SK-N-SH (cell line): ENCODE measurements at regions not wholly inside any gene's neighbourhood (a gene's known extent, or its start where the extent isn't known, plus 50 kb on each side); places are given as distances from the start of the nearest gene placed in this dataset.

Experiments
- CTCF ChIA-PET: fragments of 300-600, 350-600 bp; formaldehyde crosslinking; extraction: SDS; loops from one replicate; lab custom pipeline; 2021; lab: Yijun Ruan, JAX
- POLR2A ChIA-PET: fragments of 350-600 bp; sonication (Branson Sonifier 250); formaldehyde crosslinking; extraction: SDS; loops from one replicate; lab custom pipeline; 2020; ENCODE audit warnings: antibody characterized with exemption, inconsistent platforms; lab: Yijun Ruan, JAX
- DNase-seq: peaks from one replicate; pipeline ENCODE4 v3.0.0; 2012
- H2AFZ ChIP-seq: fragments of 200-600 bp; sonication (generic); 2 replicates; pipeline ENCODE4 v1.8.1; 2016; ENCODE audit warnings: antibody characterized with exemption, mild to moderate bottlenecking, low read depth
- H3F3A ChIP-seq: fragments of 200-600 bp; sonication (generic); replicated peaks from 2 replicates; pipeline ENCODE3; 2016; ENCODE audit warnings: antibody characterized with exemption, mild to moderate bottlenecking; ENCODE audit not compliant: insufficient read depth
- H3K27ac ChIP-seq, 2 experiments: fragments of 200-500 bp in 1 of 2; fragments of 200-600 bp in 1 of 2; sonication (Bioruptor generic) in 1 of 2; sonication (generic), shearing (Covaris generic) in 1 of 2; 2 replicates each; pipeline versions ENCODE4 v1.5.1 to v1.6.1; 2014 to 2016; ENCODE audit warnings: low read depth in 2 of 2, inconsistent platforms in 1 of 2, low read length in 1 of 2, mild to moderate bottlenecking in 1 of 2, mixed read lengths in 1 of 2
- H3K27me3 ChIP-seq: fragments of 200-600 bp; sonication (generic), shearing (Covaris generic); 2 replicates; pipeline ENCODE4 v1.6.1; 2016; ENCODE audit warnings: mixed run types; ENCODE audit not compliant: insufficient read depth
- H3K36me3 ChIP-seq, 2 experiments: fragments of 200-500 bp in 1 of 2; fragments of 200-600 bp in 1 of 2; sonication (Bioruptor generic) in 1 of 2; sonication (generic) in 1 of 2; replicated peaks in 1 of 2; 2 replicates each; pipeline versions ENCODE3 to v1.5.1; 2014 to 2016; ENCODE audit warnings: low read length in 1 of 2, mild to moderate bottlenecking in 1 of 2; ENCODE audit not compliant: insufficient read depth in 2 of 2, control insufficient read depth in 1 of 2
- H3K4me1 ChIP-seq, 2 experiments: fragments of 200-500 bp in 1 of 2; fragments of 200-600 bp in 1 of 2; sonication (Bioruptor generic) in 1 of 2; sonication (generic), shearing (Covaris generic) in 1 of 2; 2 replicates each; pipeline versions ENCODE4 v1.5.1 to v1.6.1; 2014 to 2016; ENCODE audit warnings: low read depth in 1 of 2, low read length in 1 of 2, mixed run types in 1 of 2; ENCODE audit not compliant: insufficient read depth in 2 of 2, control insufficient read depth in 1 of 2
- H3K4me2 ChIP-seq: fragments of 200-600 bp; sonication (generic), shearing (Covaris generic); 2 replicates; pipeline ENCODE4 v1.6.1; 2017; ENCODE audit warnings: mixed run types
- H3K4me3 ChIP-seq, 2 experiments: fragments of 200-500 bp in 1 of 2; fragments of 200-600 bp in 1 of 2; sonication (Bioruptor generic) in 1 of 2; sonication (generic), shearing (Covaris generic) in 1 of 2; 2 replicates each; pipeline versions ENCODE4 v1.5.1 to v1.8.1; 2014 to 2016; ENCODE audit warnings: low read depth in 2 of 2, inconsistent platforms in 1 of 2, low read length in 1 of 2, mild to moderate bottlenecking in 1 of 2, mixed read lengths in 1 of 2, moderate library complexity in 1 of 2
- H3K79me2 ChIP-seq: fragments of 200-600 bp; sonication (generic); 2 replicates; pipeline ENCODE4 v1.8.1; 2017; ENCODE audit warnings: mild to moderate bottlenecking; ENCODE audit not compliant: insufficient read depth
- H3K9ac ChIP-seq: fragments of 200-600 bp; sonication (generic); 2 replicates; pipeline ENCODE4 v1.6.1; 2017; ENCODE audit warnings: mixed run types
- H3K9me2 ChIP-seq: fragments of 200-600 bp; sonication (generic); 2 replicates; pipeline ENCODE4 v1.6.1; 2017; ENCODE audit warnings: mixed run types
- H3K9me3 ChIP-seq: fragments of 200-600 bp; sonication (generic); 2 replicates; pipeline ENCODE4 v1.6.1; 2017; ENCODE audit warnings: mixed run types, mild to moderate bottlenecking, moderate library complexity
- H4K20me1 ChIP-seq: fragments of 200-600 bp; sonication (generic); 2 replicates; pipeline ENCODE4 v1.6.1; 2017; ENCODE audit warnings: mild to moderate bottlenecking, mixed run types; ENCODE audit not compliant: insufficient read depth
- CHD2 ChIP-seq: fragments of 150-350 bp; IDR thresholded peaks from 2 replicates; pipeline ENCODE4 v1.6.1; 2018; ENCODE audit warnings: low read length; ENCODE audit not compliant: partially characterized antibody
- ELF1 ChIP-seq: IDR thresholded peaks from 2 replicates; pipeline ENCODE4 v1.4.0; 2012
- FOSL2 ChIP-seq: IDR thresholded peaks from 2 replicates; pipeline ENCODE4 v1.4.0; 2012; ENCODE audit warnings: low read depth, mild to moderate bottlenecking, moderate library complexity, borderline replicate concordance
- FOXJ3 ChIP-seq: sonication (generic); formaldehyde crosslinking; IDR thresholded peaks from 2 replicates; pipeline ENCODE4 v1.5.1; 2020; ENCODE audit warnings: mild to moderate bottlenecking, missing genetic modification reagents
- JUND ChIP-seq: IDR thresholded peaks from 2 replicates; pipeline ENCODE4 v1.4.0; 2012
- MXI1 ChIP-seq: IDR thresholded peaks from 2 replicates; pipeline ENCODE4 v1.6.1; 2012; ENCODE audit warnings: mild to moderate bottlenecking, low read depth, low read length, improper control_type of control experiment
- NFIC ChIP-seq: IDR thresholded peaks from 2 replicates; pipeline ENCODE4 v1.4.0; 2012; ENCODE audit warnings: borderline replicate concordance
- NRF1 ChIP-seq: IDR thresholded peaks from 2 replicates; pipeline ENCODE4 v1.6.1; 2012; ENCODE audit warnings: low read depth, mild to moderate bottlenecking, low read length
- POLR2AphosphoS5 ChIP-seq: IDR thresholded peaks from 2 replicates; pipeline ENCODE4 v1.6.1; 2012; ENCODE audit warnings: low read depth, low read length
- RXRA ChIP-seq: IDR thresholded peaks from 2 replicates; pipeline ENCODE4 v1.4.0; 2012; ENCODE audit warnings: low read depth, mild to moderate bottlenecking, borderline replicate concordance
- SMC3 ChIP-seq: IDR thresholded peaks from 2 replicates; pipeline ENCODE4 v1.6.1; 2012; ENCODE audit warnings: low read depth, low read length, improper control_type of control experiment
- TAF1 ChIP-seq: IDR thresholded peaks from 2 replicates; pipeline ENCODE4 v1.6.1; 2012; ENCODE audit warnings: low read depth, mild to moderate bottlenecking, low read length, moderate library complexity, borderline replicate concordance
- TCF12 ChIP-seq: IDR thresholded peaks from 2 replicates; pipeline ENCODE4 v1.4.0; 2012
- TEAD4 ChIP-seq: IDR thresholded peaks from 2 replicates; pipeline ENCODE4 v1.4.0; 2012; ENCODE audit warnings: mild to moderate bottlenecking, borderline replicate concordance; ENCODE audit not compliant: insufficient read depth
- TF ChIP-seq, protein P1 (sequence below): IDR thresholded peaks from 2 replicates; pipeline ENCODE4 v1.4.0; 2012; ENCODE audit warnings: low read depth
- TF ChIP-seq, protein P2 (sequence below): IDR thresholded peaks from 2 replicates; pipeline ENCODE4 v1.4.0; 2012; ENCODE audit warnings: low read depth, borderline replicate concordance
- TF ChIP-seq, protein P3 (sequence below): IDR thresholded peaks from 2 replicates; pipeline ENCODE4 v1.6.1; 2012; ENCODE audit warnings: mild to moderate bottlenecking, low read depth, low read length, moderate library complexity

DNA sequence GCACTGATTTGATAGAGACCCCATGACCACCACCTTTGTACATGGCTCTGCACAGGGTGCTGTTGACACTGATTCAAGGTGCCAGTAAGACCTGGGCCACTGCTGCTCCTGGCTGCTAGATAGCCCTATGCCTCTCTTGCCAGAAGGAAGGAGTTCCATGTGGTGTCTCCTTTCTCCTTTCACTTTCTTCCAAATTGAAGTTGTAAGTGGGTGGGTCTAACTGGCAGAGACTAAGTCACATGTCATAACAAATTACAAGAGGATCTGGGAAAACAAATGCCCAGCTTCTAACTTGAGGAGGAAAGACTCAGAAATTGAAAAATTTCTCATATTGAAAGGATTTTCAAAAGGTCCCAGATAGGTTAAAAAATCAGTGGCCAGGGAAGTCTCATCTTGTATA, 116.8 kb downstream of the TFAP2B start:
- Histone ChIP-seq H3K79me2 (no peaks in the 10 kb centered on the region), H3F3A (no peaks in the 10 kb centered on the region), H2AFZ (no peak overlapping the region), H4K20me1 (no peaks in the 10 kb centered on the region), H3K9me2 (no peaks in the 10 kb centered on the region), H3K4me3 (no peak overlapping the region), H3K27me3 (no peaks in the 10 kb centered on the region), H3K36me3 (no peaks in the 10 kb centered on the region), H3K4me2 (no peak overlapping the region), H3K27ac (peak overlapping the region in 1 of 2 experiments; percentile 98; a peak in 3 of 4 replicates), H3K4me1 (peaks cover 0 to 21% of the 10 kb centered on the region in 2 experiments; a peak in 3 of 4 replicates), H3K9ac (no peak overlapping the region), H3K9me3 (no peaks in the 10 kb centered on the region)
- no peak for TF ChIP-seq TAF1
- TF ChIP-seq MXI1, result no peak
- TF ChIP-seq, protein P1, sequence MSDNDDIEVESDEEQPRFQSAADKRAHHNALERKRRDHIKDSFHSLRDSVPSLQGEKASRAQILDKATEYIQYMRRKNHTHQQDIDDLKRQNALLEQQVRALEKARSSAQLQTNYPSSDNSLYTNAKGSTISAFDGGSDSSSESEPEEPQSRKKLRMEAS, result no peak
- no peak for TF ChIP-seq JUND
- TF ChIP-seq POLR2AphosphoS5, result no peak
- TF ChIP-seq SMC3, result no peak
- no peak for TF ChIP-seq TCF12
- TF ChIP-seq, protein P2, sequence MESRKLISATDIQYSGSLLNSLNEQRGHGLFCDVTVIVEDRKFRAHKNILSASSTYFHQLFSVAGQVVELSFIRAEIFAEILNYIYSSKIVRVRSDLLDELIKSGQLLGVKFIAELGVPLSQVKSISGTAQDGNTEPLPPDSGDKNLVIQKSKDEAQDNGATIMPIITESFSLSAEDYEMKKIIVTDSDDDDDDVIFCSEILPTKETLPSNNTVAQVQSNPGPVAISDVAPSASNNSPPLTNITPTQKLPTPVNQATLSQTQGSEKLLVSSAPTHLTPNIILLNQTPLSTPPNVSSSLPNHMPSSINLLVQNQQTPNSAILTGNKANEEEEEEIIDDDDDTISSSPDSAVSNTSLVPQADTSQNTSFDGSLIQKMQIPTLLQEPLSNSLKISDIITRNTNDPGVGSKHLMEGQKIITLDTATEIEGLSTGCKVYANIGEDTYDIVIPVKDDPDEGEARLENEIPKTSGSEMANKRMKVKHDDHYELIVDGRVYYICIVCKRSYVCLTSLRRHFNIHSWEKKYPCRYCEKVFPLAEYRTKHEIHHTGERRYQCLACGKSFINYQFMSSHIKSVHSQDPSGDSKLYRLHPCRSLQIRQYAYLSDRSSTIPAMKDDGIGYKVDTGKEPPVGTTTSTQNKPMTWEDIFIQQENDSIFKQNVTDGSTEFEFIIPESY, result no peak
- TF ChIP-seq RXRA, result no peak
- TF ChIP-seq ELF1, result no peak
- TF ChIP-seq NFIC, result no peak
- TF ChIP-seq CHD2, result no peak
- no peak for TF ChIP-seq NRF1
- no peak for TF ChIP-seq FOSL2
- TF ChIP-seq, protein P3, sequence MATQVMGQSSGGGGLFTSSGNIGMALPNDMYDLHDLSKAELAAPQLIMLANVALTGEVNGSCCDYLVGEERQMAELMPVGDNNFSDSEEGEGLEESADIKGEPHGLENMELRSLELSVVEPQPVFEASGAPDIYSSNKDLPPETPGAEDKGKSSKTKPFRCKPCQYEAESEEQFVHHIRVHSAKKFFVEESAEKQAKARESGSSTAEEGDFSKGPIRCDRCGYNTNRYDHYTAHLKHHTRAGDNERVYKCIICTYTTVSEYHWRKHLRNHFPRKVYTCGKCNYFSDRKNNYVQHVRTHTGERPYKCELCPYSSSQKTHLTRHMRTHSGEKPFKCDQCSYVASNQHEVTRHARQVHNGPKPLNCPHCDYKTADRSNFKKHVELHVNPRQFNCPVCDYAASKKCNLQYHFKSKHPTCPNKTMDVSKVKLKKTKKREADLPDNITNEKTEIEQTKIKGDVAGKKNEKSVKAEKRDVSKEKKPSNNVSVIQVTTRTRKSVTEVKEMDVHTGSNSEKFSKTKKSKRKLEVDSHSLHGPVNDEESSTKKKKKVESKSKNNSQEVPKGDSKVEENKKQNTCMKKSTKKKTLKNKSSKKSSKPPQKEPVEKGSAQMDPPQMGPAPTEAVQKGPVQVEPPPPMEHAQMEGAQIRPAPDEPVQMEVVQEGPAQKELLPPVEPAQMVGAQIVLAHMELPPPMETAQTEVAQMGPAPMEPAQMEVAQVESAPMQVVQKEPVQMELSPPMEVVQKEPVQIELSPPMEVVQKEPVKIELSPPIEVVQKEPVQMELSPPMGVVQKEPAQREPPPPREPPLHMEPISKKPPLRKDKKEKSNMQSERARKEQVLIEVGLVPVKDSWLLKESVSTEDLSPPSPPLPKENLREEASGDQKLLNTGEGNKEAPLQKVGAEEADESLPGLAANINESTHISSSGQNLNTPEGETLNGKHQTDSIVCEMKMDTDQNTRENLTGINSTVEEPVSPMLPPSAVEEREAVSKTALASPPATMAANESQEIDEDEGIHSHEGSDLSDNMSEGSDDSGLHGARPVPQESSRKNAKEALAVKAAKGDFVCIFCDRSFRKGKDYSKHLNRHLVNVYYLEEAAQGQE, result no peak
- TF ChIP-seq TEAD4, result no peak
- TF ChIP-seq FOXJ3 (CRISPR knock-in tag), result no peak
- CTCF ChIA-PET, result no interaction called here
- POLR2A ChIA-PET, result no interaction called here
- no peak for DNase-seq
